MCF 10A (cell line): ENCODE measurements at regions not wholly inside any gene's neighbourhood (a gene's known extent, or its start where the extent isn't known, plus 50 kb on each side); places are given as distances from the start of the nearest gene placed in this dataset.
"Not testable (repeated sequence)": the region's sequence is repeated elsewhere in the genome, so short reads cannot be mapped to it uniquely, and the experiment has no call there.

ENCODE experiments used
- BruUV-seq: library from RNA; stranded (reverse); fragments of 400-500 nt; replicated peaks from 2 replicates; lab custom pipeline; 2021; lab: Mats Ljungman, UMichigan
- CTCF ChIA-PET: fragments of 300-600 bp; sonication (Branson Sonifier 250); formaldehyde crosslinking; extraction: SDS; loops from one replicate; lab custom pipeline; 2021; ENCODE audit warnings: antibody characterized with exemption, inconsistent platforms; lab: Yijun Ruan, JAX
- POLR2A ChIA-PET: fragments of 300-600, 350-650 bp; sonication (Branson Sonifier 250); formaldehyde crosslinking; extraction: SDS; loops from one replicate; lab custom pipeline; 2020; ENCODE audit warnings: antibody characterized with exemption, inconsistent platforms; lab: Yijun Ruan, JAX
- DNase-seq: peaks from one replicate; pipeline ENCODE4 v3.0.0-alpha.2; 2018; ENCODE audit not compliant: unreplicated experiment
- H3K27ac Mint-ChIP-seq: one replicate; pipeline ENCODE4 v1.8.0; 2022; ENCODE audit warnings: mild to moderate bottlenecking, low read depth, mixed read lengths; ENCODE audit not compliant: unreplicated experiment
- H3K27me3 Mint-ChIP-seq: one replicate; pipeline ENCODE4 v1.8.0; 2022; ENCODE audit warnings: mixed read lengths; ENCODE audit not compliant: insufficient read depth, unreplicated experiment
- H3K36me3 Mint-ChIP-seq: one replicate; pipeline ENCODE4 v1.8.0; 2022; ENCODE audit warnings: mild to moderate bottlenecking, moderate library complexity, mixed read lengths; ENCODE audit not compliant: insufficient read depth, unreplicated experiment
- H3K4me1 Mint-ChIP-seq: one replicate; pipeline ENCODE4 v1.8.0; 2022; ENCODE audit warnings: mixed read lengths; ENCODE audit not compliant: insufficient read depth, unreplicated experiment
- H3K4me3 Mint-ChIP-seq: one replicate; pipeline ENCODE4 v1.8.0; 2022; ENCODE audit warnings: mild to moderate bottlenecking, moderate library complexity, mixed read lengths; ENCODE audit not compliant: unreplicated experiment
- H3K9me3 Mint-ChIP-seq: one replicate; pipeline ENCODE4 v1.8.0; 2022; ENCODE audit warnings: mixed read lengths; ENCODE audit not compliant: unreplicated experiment
- intact Hi-C: fragments of 100-400 bp; cut with micrococcal nuclease; formaldehyde crosslinking; loops from 2 replicates; pipeline ENCODE4 v1.14.1; 2022
- TF ChIP-seq, protein P1 (sequence below): fragments of 200-600 bp; IDR thresholded peaks from one replicate; pipeline ENCODE4 v1.8.0; 2022; ENCODE audit warnings: antibody characterized with exemption, mild to moderate bottlenecking; ENCODE audit not compliant: unreplicated experiment

DNA sequence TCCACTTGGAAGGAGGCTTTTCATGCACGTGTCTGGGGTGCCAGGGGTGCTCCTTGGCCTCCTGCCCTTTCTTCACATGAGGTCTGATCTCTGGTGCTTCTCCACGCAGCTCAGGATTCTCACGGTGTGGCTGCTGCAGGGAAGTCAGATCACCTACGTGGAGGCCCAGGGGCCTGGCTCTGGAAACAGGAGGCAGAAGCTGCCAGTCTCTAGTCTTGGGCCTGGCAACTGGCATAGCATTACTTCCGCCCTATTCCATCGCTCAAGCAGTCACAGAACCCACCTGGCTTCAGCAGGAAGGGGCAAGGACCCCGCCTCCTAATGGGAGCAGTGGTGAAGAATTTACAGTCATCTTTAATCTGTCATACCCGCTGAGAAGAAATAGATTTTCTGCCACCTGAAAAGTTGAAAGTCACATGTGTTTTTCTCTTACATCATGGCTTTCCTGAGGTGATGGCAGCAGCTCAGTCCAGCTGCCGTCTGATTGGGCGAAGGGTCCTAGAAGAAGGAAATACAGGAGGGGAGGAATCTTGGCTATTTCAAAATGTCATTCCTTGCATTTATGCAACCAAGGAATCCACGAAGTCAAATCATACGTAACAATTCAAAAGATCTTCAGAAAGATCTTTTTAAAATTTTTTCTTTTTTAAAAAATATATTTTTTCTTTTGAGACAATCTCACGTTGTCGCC, 50.1 kb upstream of the DKK3 start:
- no TSS peak for BruUV-seq
- Mint-ChIP-seq H3K27me3 (no peaks in the 10 kb centered on the region), H3K27ac (no peak overlapping the region), H3K9me3 (no peaks in the 10 kb centered on the region), H3K4me3 (no peak overlapping the region), H3K4me1 (no peaks in the 10 kb centered on the region), H3K36me3 (no peaks in the 10 kb centered on the region)
- ChIA-PET POLR2A (interaction anchor here (1.6 kb wide), 1 partner anchor 29 kb away, joined by 4 read pairs; no protein-coding TSS in a partner anchor), CTCF (interaction anchor here (0.6 to 9.0 kb wide), 6 partner anchors 11 to 230 kb away, joined by 3 to 51 read pairs (median 4); no protein-coding TSS in a partner anchor)
- intact Hi-C loops = no loop called here
- TF ChIP-seq, protein P1, sequence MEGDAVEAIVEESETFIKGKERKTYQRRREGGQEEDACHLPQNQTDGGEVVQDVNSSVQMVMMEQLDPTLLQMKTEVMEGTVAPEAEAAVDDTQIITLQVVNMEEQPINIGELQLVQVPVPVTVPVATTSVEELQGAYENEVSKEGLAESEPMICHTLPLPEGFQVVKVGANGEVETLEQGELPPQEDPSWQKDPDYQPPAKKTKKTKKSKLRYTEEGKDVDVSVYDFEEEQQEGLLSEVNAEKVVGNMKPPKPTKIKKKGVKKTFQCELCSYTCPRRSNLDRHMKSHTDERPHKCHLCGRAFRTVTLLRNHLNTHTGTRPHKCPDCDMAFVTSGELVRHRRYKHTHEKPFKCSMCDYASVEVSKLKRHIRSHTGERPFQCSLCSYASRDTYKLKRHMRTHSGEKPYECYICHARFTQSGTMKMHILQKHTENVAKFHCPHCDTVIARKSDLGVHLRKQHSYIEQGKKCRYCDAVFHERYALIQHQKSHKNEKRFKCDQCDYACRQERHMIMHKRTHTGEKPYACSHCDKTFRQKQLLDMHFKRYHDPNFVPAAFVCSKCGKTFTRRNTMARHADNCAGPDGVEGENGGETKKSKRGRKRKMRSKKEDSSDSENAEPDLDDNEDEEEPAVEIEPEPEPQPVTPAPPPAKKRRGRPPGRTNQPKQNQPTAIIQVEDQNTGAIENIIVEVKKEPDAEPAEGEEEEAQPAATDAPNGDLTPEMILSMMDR = no peak
- DNase-seq = no peak

DNA sequence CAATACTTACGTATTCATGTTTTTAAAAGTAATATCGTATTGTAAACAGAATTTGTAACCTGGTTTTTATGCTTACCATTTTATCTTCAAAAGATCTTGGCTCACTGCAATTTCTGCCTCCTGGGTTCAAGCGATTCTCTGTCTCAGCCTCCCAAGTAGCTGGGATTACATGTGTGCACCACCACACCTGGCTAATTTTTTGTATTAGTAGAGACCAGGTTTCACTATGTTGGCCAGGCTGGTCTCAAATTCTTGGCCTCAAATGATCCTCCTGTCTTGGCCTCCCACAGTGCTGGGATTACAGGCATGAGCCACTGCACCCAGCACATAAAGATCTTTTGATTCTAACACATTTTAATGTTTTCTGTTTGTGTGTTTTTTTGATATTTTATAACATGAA, 50.7 kb upstream of the DKK3 start:
- DNase-seq, intact Hi-C loops, H3K36me3 Mint-ChIP-seq, H3K4me3 Mint-ChIP-seq, H3K9me3 Mint-ChIP-seq, H3K4me1 Mint-ChIP-seq, H3K27ac Mint-ChIP-seq, H3K27me3 Mint-ChIP-seq, BruUV-seq: not testable (repeated sequence)
- CTCF ChIA-PET = interaction anchor here (0.8 to 9.0 kb wide), 5 partner anchors 12 to 222 kb away, joined by 3 to 51 read pairs (median 4); no protein-coding TSS in a partner anchor
- POLR2A ChIA-PET = interaction anchor here (1.1 to 1.6 kb wide), 2 partner anchors 21 to 29 kb away, joined by 4 to 5 read pairs; no protein-coding TSS in a partner anchor

DNA sequence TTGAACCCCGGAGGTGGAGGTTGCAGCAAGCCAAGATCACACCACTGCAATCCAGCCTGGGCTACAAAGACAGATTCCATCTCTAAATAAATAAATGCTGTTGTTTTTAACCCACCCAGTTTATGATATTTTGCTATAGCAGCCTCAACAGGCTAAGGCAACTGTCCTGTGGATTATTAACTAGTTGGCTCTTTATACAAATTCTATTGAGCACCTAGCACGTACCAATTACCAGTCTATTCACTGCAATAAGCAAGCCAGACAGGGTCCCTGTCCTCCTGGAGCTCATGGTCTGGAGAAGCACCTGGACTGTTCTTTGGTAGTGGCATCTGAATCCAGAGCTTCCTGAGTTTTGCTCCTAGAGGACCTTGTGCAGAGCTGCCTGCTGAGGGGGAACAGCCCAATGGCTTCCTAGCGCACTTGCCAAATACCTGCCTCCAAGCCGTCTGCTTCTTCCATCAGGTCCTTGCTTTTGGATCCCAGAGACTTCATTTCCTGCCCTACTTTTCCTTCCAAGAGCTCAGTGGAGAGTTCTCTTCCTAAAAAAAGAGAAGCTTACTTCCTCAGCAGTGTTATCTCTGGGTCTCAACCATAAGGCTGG, 49.9 kb upstream of the MICAL2 start:
- DNase-seq = no peak
- CTCF ChIA-PET = interaction anchor here (0.6 to 9.0 kb wide), 4 partner anchors 13 to 247 kb away, joined by 3 to 51 read pairs (median 5); no protein-coding TSS in a partner anchor
- no peaks in the 10 kb centered on the region for H3K36me3 Mint-ChIP-seq
- no TSS peak for BruUV-seq
- POLR2A ChIA-PET = interaction anchor here (0.6 to 1.6 kb wide), 5 partner anchors 13 to 1186 kb away, joined by 3 to 5 read pairs (median 3); no protein-coding TSS in a partner anchor
- H3K4me1 Mint-ChIP-seq = peaks cover 7% of the 10 kb centered on the region
- TF ChIP-seq, protein P1 = no peak
- H3K27ac Mint-ChIP-seq = no peak overlapping the region
- no peak overlapping the region for H3K4me3 Mint-ChIP-seq
- no peaks in the 10 kb centered on the region for H3K9me3 Mint-ChIP-seq
- no peaks in the 10 kb centered on the region for H3K27me3 Mint-ChIP-seq
- intact Hi-C loops = no loop called here
